GM18505 (cell line): ENCODE measurements at regions not wholly inside any gene's neighbourhood (a gene's known extent, or its start where the extent isn't known, plus 50 kb on each side); places are given as distances from the start of the nearest gene placed in this dataset.

Experiments used
- ATAC-seq: cut with Tn5 transposase; IDR thresholded peaks from one replicate; pipeline ENCODE4 v1.9.1; 2021; ENCODE audit not compliant: unreplicated experiment
- POLR2A ChIP-seq: IDR thresholded peaks from 4 replicates; pipeline ENCODE4 v1.6.1; 2011; ENCODE audit warnings: borderline replicate concordance; ENCODE audit not compliant: insufficient read depth, insufficient read length; ENCODE audit errors: extremely low read depth

- ATAC-seq = no peak
- TF ChIP-seq POLR2A = no peak
Measured at GRCh38 chr3:88896026-88896425, 211.4 kb upstream of the EPHA3 start.

- ATAC-seq = no peak
- no peak for TF ChIP-seq POLR2A
Measured at GRCh38 chr3:88912294-88912877, 195.0 kb upstream of the EPHA3 start.

- no peak for ATAC-seq
Measured at GRCh38 chr3:88918841-88919240, 188.6 kb upstream of the EPHA3 start.

GRCh38 chr3:88921986-88922385 lies 185.4 kb upstream of the EPHA3 start:
- no peak for TF ChIP-seq POLR2A
- no peak for ATAC-seq

More at GRCh38 chr3:88918841-88919240, 188.6 kb upstream of the EPHA3 start:
- no peak for TF ChIP-seq POLR2A

GRCh38 chr3:88926221-88926620 lies 181.2 kb upstream of the EPHA3 start:
- no peak for ATAC-seq
- TF ChIP-seq POLR2A = no peak

- TF ChIP-seq POLR2A = no peak
- no peak for ATAC-seq
Measured at GRCh38 chr3:88930611-88931010, 176.8 kb upstream of the EPHA3 start.

- no peak for TF ChIP-seq POLR2A
- no peak for ATAC-seq
Measured at GRCh38 chr3:88936831-88937230, 170.6 kb upstream of the EPHA3 start.

- ATAC-seq = no peak
- TF ChIP-seq POLR2A = no peak
Measured at GRCh38 chr3:88940296-88940695, 167.1 kb upstream of the EPHA3 start.

- TF ChIP-seq POLR2A = no peak
Measured at GRCh38 chr3:88947013-88947412, 160.4 kb upstream of the EPHA3 start.

GRCh38 chr3:88954853-88955252 lies 152.6 kb upstream of the EPHA3 start:
- TF ChIP-seq POLR2A = no peak
- no peak for ATAC-seq

More at GRCh38 chr3:88947013-88947412, 160.4 kb upstream of the EPHA3 start:
- no peak for ATAC-seq

GRCh38 chr3:88955274-88955673 lies 152.1 kb upstream of the EPHA3 start:
- no peak for ATAC-seq
- TF ChIP-seq POLR2A = no peak

GRCh38 chr3:88957711-88958439 lies 149.5 kb upstream of the EPHA3 start:
- no peak for ATAC-seq
- no peak for TF ChIP-seq POLR2A

- no peak for TF ChIP-seq POLR2A
Measured at GRCh38 chr3:88960019-88960418, 147.4 kb upstream of the EPHA3 start.

GRCh38 chr3:88963003-88963402 lies 144.4 kb upstream of the EPHA3 start:
- no peak for ATAC-seq
- no peak for TF ChIP-seq POLR2A

More at GRCh38 chr3:88960019-88960418, 147.4 kb upstream of the EPHA3 start:
- no peak for ATAC-seq
